ENCODE measurements at regions not wholly inside any gene's neighbourhood (a gene's known extent, or its start where the extent isn't known, plus 50 kb on each side); places are given as distances from the start of the nearest gene placed in this dataset.

- Histone ChIP-seq H3K9ac (ENCODE audit: low read depth in 1 of 2, low read length in 2 of 2) (no peak overlapping the region), H3K27ac (ENCODE audit: low read depth in 2 of 2, low read length in 2 of 2) (no peak overlapping the region), H3K9me3 (ENCODE audit: control insufficient read depth in 2 of 2, low read length in 2 of 2) (peaks cover 0 to 4% of the 10 kb centered on the region in 2 donors), H3K36me3 (ENCODE audit: control insufficient read depth in 2 of 2, insufficient read depth in 2 of 2, low read length in 2 of 2) (no peaks in the 10 kb centered on the region), H3K27me3 (ENCODE audit: control insufficient read depth in 2 of 2, insufficient read depth in 2 of 2, low read length in 2 of 2) (no peaks in the 10 kb centered on the region), H3K4me1 (ENCODE audit: control insufficient read depth in 2 of 2, insufficient read depth in 2 of 2, low read length in 2 of 2) (no peaks in the 10 kb centered on the region), H3K4me3 (ENCODE audit: low read length in 2 of 2) (no peak overlapping the region)
Observed at GRCh38 chr4:171433674-171434073, 379.5 kb upstream of the GALNTL6 start.

GRCh38 chr4:171432536-171432935 lies 380.7 kb upstream of the GALNTL6 start:
- H3K9me3 ChIP-seq (ENCODE audit: control insufficient read depth in 2 of 2, low read length in 2 of 2) = peaks cover 0 to 4% of the 10 kb centered on the region in 2 donors
- no peak overlapping the region for H3K9ac ChIP-seq (ENCODE audit: low read depth in 1 of 2, low read length in 2 of 2)
- H3K36me3 ChIP-seq (ENCODE audit: control insufficient read depth in 2 of 2, insufficient read depth in 2 of 2, low read length in 2 of 2) = no peaks in the 10 kb centered on the region
- no peak overlapping the region for H3K27ac ChIP-seq (ENCODE audit: low read depth in 2 of 2, low read length in 2 of 2)
- H3K4me1 ChIP-seq (ENCODE audit: control insufficient read depth in 2 of 2, insufficient read depth in 2 of 2, low read length in 2 of 2) = no peaks in the 10 kb centered on the region
- no peak overlapping the region for H3K4me3 ChIP-seq (ENCODE audit: low read length in 2 of 2)
- no peaks in the 10 kb centered on the region for H3K27me3 ChIP-seq (ENCODE audit: control insufficient read depth in 2 of 2, insufficient read depth in 2 of 2, low read length in 2 of 2)

DNA sequence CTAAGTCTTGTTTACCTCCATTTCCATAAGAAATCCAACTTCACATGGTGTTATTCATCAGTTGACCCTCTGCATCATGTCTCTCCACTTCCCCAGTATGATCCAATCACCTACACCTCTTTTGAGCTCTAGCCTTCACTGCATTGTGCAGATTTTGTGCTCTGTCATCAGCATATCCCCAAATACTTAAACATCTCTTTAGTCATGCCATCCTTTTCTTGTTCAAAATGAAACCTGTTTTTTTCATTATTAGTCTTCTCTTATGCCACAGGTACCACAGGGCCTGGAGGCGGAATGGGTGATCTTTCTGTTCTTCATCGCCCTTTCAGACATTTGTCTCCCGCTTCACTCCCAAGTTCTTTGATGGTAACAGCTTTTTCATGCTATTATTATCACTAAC lies 382.7 kb upstream of the GALNTL6 start:
- Histone ChIP-seq H3K36me3 (ENCODE audit: control insufficient read depth in 2 of 2, insufficient read depth in 2 of 2, low read length in 2 of 2) (no peaks in the 10 kb centered on the region), H3K27me3 (ENCODE audit: control insufficient read depth in 2 of 2, insufficient read depth in 2 of 2, low read length in 2 of 2) (no peaks in the 10 kb centered on the region), H3K9ac (ENCODE audit: low read depth in 1 of 2, low read length in 2 of 2) (no peak overlapping the region), H3K4me1 (ENCODE audit: control insufficient read depth in 2 of 2, insufficient read depth in 2 of 2, low read length in 2 of 2) (no peaks in the 10 kb centered on the region), H3K4me3 (ENCODE audit: low read length in 2 of 2) (no peak overlapping the region), H3K9me3 (ENCODE audit: control insufficient read depth in 2 of 2, low read length in 2 of 2) (peaks cover 3 to 4% of the 10 kb centered on the region in 2 donors), H3K27ac (ENCODE audit: low read depth in 2 of 2, low read length in 2 of 2) (no peak overlapping the region)

- Histone ChIP-seq H3K9me3 (ENCODE audit: control insufficient read depth in 2 of 2, low read length in 2 of 2) (no peaks in the 10 kb centered on the region), H3K27ac (ENCODE audit: low read depth in 2 of 2, low read length in 2 of 2) (no peak overlapping the region), H3K4me3 (ENCODE audit: low read length in 2 of 2) (no peak overlapping the region), H3K27me3 (ENCODE audit: control insufficient read depth in 2 of 2, insufficient read depth in 2 of 2, low read length in 2 of 2) (no peaks in the 10 kb centered on the region), H3K4me1 (ENCODE audit: control insufficient read depth in 2 of 2, insufficient read depth in 2 of 2, low read length in 2 of 2) (no peaks in the 10 kb centered on the region), H3K9ac (ENCODE audit: low read depth in 1 of 2, low read length in 2 of 2) (no peak overlapping the region), H3K36me3 (ENCODE audit: control insufficient read depth in 2 of 2, insufficient read depth in 2 of 2, low read length in 2 of 2) (no peaks in the 10 kb centered on the region)
Observed at GRCh38 chr4:171397175-171397574, 416.0 kb upstream of the GALNTL6 start.

- H3K27me3 ChIP-seq (ENCODE audit: control insufficient read depth in 2 of 2, insufficient read depth in 2 of 2, low read length in 2 of 2) = no peaks in the 10 kb centered on the region
- no peak overlapping the region for H3K4me3 ChIP-seq (ENCODE audit: low read length in 2 of 2)
- H3K4me1 ChIP-seq (ENCODE audit: control insufficient read depth in 2 of 2, insufficient read depth in 2 of 2, low read length in 2 of 2) = no peaks in the 10 kb centered on the region
- H3K9ac ChIP-seq (ENCODE audit: low read depth in 1 of 2, low read length in 2 of 2) = no peak overlapping the region
- no peaks in the 10 kb centered on the region for H3K36me3 ChIP-seq (ENCODE audit: control insufficient read depth in 2 of 2, insufficient read depth in 2 of 2, low read length in 2 of 2)
- no peak overlapping the region for H3K27ac ChIP-seq (ENCODE audit: low read depth in 2 of 2, low read length in 2 of 2)
- H3K9me3 ChIP-seq (ENCODE audit: control insufficient read depth in 2 of 2, low read length in 2 of 2) = no peaks in the 10 kb centered on the region
Observed at GRCh38 chr4:171390626-171391025, 422.6 kb upstream of the GALNTL6 start.

GRCh38 chr4:171378323-171378722 lies 434.9 kb upstream of the GALNTL6 start:
- no peak overlapping the region for H3K27ac ChIP-seq (ENCODE audit: low read depth in 2 of 2, low read length in 2 of 2)
- H3K27me3 ChIP-seq (ENCODE audit: control insufficient read depth in 2 of 2, insufficient read depth in 2 of 2, low read length in 2 of 2) = no peaks in the 10 kb centered on the region
- peaks cover 0 to 2% of the 10 kb centered on the region in 2 donors for H3K9me3 ChIP-seq (ENCODE audit: control insufficient read depth in 2 of 2, low read length in 2 of 2)
- H3K4me1 ChIP-seq (ENCODE audit: control insufficient read depth in 2 of 2, insufficient read depth in 2 of 2, low read length in 2 of 2) = no peaks in the 10 kb centered on the region
- no peak overlapping the region for H3K9ac ChIP-seq (ENCODE audit: low read depth in 1 of 2, low read length in 2 of 2)
- H3K36me3 ChIP-seq (ENCODE audit: control insufficient read depth in 2 of 2, insufficient read depth in 2 of 2, low read length in 2 of 2) = no peaks in the 10 kb centered on the region
- H3K4me3 ChIP-seq (ENCODE audit: low read length in 2 of 2) = no peak overlapping the region

DNA sequence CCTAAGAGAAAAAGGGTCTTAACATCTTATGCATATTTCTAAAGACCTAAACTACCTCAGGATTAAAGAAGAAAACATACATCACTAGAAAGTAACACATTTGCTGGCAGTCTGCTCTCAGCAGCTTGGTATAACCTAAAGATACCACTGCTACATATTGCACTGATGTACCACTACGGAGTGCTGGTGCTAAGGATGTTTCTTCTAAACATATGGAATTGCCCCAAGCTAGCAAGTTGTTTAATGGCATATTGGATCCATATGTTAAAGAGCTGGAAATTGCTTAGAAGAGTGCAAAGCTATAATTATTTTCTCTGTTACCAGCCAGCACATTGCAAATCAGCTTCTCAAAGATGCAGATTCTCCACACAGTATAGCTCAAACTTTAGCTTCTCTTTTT lies 436.5 kb upstream of the GALNTL6 start:
- Histone ChIP-seq H3K9ac (ENCODE audit: low read depth in 1 of 2, low read length in 2 of 2) (no peak overlapping the region), H3K36me3 (ENCODE audit: control insufficient read depth in 2 of 2, insufficient read depth in 2 of 2, low read length in 2 of 2) (no peaks in the 10 kb centered on the region), H3K4me1 (ENCODE audit: control insufficient read depth in 2 of 2, insufficient read depth in 2 of 2, low read length in 2 of 2) (no peaks in the 10 kb centered on the region), H3K27me3 (ENCODE audit: control insufficient read depth in 2 of 2, insufficient read depth in 2 of 2, low read length in 2 of 2) (no peaks in the 10 kb centered on the region), H3K9me3 (ENCODE audit: control insufficient read depth in 2 of 2, low read length in 2 of 2) (peaks cover 0 to 2% of the 10 kb centered on the region in 2 donors), H3K4me3 (ENCODE audit: low read length in 2 of 2) (no peak overlapping the region), H3K27ac (ENCODE audit: low read depth in 2 of 2, low read length in 2 of 2) (no peak overlapping the region)

GRCh38 chr4:171353535-171353934 lies 459.7 kb upstream of the GALNTL6 start:
- H3K27me3 ChIP-seq (ENCODE audit: control insufficient read depth in 2 of 2, insufficient read depth in 2 of 2, low read length in 2 of 2) = no peaks in the 10 kb centered on the region
- no peak overlapping the region for H3K9ac ChIP-seq (ENCODE audit: low read depth in 1 of 2, low read length in 2 of 2)
- H3K9me3 ChIP-seq (ENCODE audit: control insufficient read depth in 2 of 2, low read length in 2 of 2) = no peaks in the 10 kb centered on the region
- no peaks in the 10 kb centered on the region for H3K36me3 ChIP-seq (ENCODE audit: control insufficient read depth in 2 of 2, insufficient read depth in 2 of 2, low read length in 2 of 2)
- H3K4me1 ChIP-seq (ENCODE audit: control insufficient read depth in 2 of 2, insufficient read depth in 2 of 2, low read length in 2 of 2) = no peaks in the 10 kb centered on the region
- no peak overlapping the region for H3K4me3 ChIP-seq (ENCODE audit: low read length in 2 of 2)
- no peak overlapping the region for H3K27ac ChIP-seq (ENCODE audit: low read depth in 2 of 2, low read length in 2 of 2)

DNA sequence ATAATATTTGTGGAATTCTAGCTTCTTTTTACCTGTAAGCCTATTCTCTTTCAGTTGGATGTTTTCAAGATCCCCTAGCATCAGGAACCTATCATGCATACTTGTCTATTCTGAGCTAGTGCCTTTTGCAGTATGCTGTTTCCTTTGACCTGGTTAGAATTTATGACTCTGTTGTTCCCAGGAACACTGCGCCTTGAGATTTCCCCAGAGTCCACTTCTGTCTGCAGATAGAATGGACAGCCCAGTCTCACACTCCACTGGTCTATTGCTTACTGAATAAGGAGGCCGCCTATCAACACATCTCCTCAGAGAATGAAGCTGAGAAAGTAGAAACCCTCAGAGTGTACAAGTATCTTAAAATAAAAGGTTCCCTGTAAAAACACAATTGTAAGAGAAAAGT lies 465.1 kb upstream of the GALNTL6 start:
- Histone ChIP-seq H3K9ac (ENCODE audit: low read depth in 1 of 2, low read length in 2 of 2) (no peak overlapping the region), H3K36me3 (ENCODE audit: control insufficient read depth in 2 of 2, insufficient read depth in 2 of 2, low read length in 2 of 2) (no peaks in the 10 kb centered on the region), H3K27me3 (ENCODE audit: control insufficient read depth in 2 of 2, insufficient read depth in 2 of 2, low read length in 2 of 2) (no peaks in the 10 kb centered on the region), H3K4me1 (ENCODE audit: control insufficient read depth in 2 of 2, insufficient read depth in 2 of 2, low read length in 2 of 2) (no peaks in the 10 kb centered on the region), H3K4me3 (ENCODE audit: low read length in 2 of 2) (no peak overlapping the region), H3K27ac (ENCODE audit: low read depth in 2 of 2, low read length in 2 of 2) (no peak overlapping the region), H3K9me3 (ENCODE audit: control insufficient read depth in 2 of 2, low read length in 2 of 2) (no peaks in the 10 kb centered on the region)

- no peaks in the 10 kb centered on the region for H3K9me3 ChIP-seq (ENCODE audit: control insufficient read depth in 2 of 2, low read length in 2 of 2)
- no peak overlapping the region for H3K27ac ChIP-seq (ENCODE audit: low read depth in 2 of 2, low read length in 2 of 2)
- H3K27me3 ChIP-seq (ENCODE audit: control insufficient read depth in 2 of 2, insufficient read depth in 2 of 2, low read length in 2 of 2) = no peaks in the 10 kb centered on the region
- no peaks in the 10 kb centered on the region for H3K36me3 ChIP-seq (ENCODE audit: control insufficient read depth in 2 of 2, insufficient read depth in 2 of 2, low read length in 2 of 2)
- no peak overlapping the region for H3K9ac ChIP-seq (ENCODE audit: low read depth in 1 of 2, low read length in 2 of 2)
- H3K4me3 ChIP-seq (ENCODE audit: low read length in 2 of 2) = no peak overlapping the region
- no peaks in the 10 kb centered on the region for H3K4me1 ChIP-seq (ENCODE audit: control insufficient read depth in 2 of 2, insufficient read depth in 2 of 2, low read length in 2 of 2)
Observed at GRCh38 chr4:171342646-171343045, 470.6 kb upstream of the GALNTL6 start.

GRCh38 chr4:171340258-171340657 lies 472.9 kb upstream of the GALNTL6 start:
- no peaks in the 10 kb centered on the region for H3K4me1 ChIP-seq (ENCODE audit: control insufficient read depth in 2 of 2, insufficient read depth in 2 of 2, low read length in 2 of 2)
- no peak overlapping the region for H3K27ac ChIP-seq (ENCODE audit: low read depth in 2 of 2, low read length in 2 of 2)
- H3K36me3 ChIP-seq (ENCODE audit: control insufficient read depth in 2 of 2, insufficient read depth in 2 of 2, low read length in 2 of 2) = no peaks in the 10 kb centered on the region
- H3K4me3 ChIP-seq (ENCODE audit: low read length in 2 of 2) = no peak overlapping the region
- no peaks in the 10 kb centered on the region for H3K27me3 ChIP-seq (ENCODE audit: control insufficient read depth in 2 of 2, insufficient read depth in 2 of 2, low read length in 2 of 2)
- H3K9me3 ChIP-seq (ENCODE audit: control insufficient read depth in 2 of 2, low read length in 2 of 2) = no peaks in the 10 kb centered on the region
- no peak overlapping the region for H3K9ac ChIP-seq (ENCODE audit: low read depth in 1 of 2, low read length in 2 of 2)

Data from mucosa of rectum (tissue), 2 donors.